ENCODE measurements at regions not wholly inside any gene's neighbourhood (a gene's known extent, or its start where the extent isn't known, plus 50 kb on each side); places are given as distances from the start of the nearest gene placed in this dataset.

- DNase-seq (no peak), ATAC-seq (ENCODE audit: poor library complexity) (no peak)
- intact Hi-C loops (cut with DNase I) = no loop called here
These were observed 165.5 kb downstream of the ZIC1 start for GRCh38 chr3:147574621-147575020.

- DNase-seq (no peak), ATAC-seq (ENCODE audit: poor library complexity) (no peak)
- intact Hi-C loops (cut with DNase I) = no loop called here
These were observed 166.2 kb downstream of the ZIC1 start for GRCh38 chr3:147575391-147575790.

- DNase-seq (no peak), ATAC-seq (ENCODE audit: poor library complexity) (no peak)
- intact Hi-C loops (cut with DNase I) = no loop called here
These were observed 173.5 kb downstream of the ZIC1 start for GRCh38 chr3:147582642-147583041.

- intact Hi-C loops (cut with DNase I) = no loop called here
- ATAC-seq (ENCODE audit: poor library complexity) (no peak), DNase-seq (no peak)
These were observed 179.9 kb downstream of the ZIC1 start for GRCh38 chr3:147589016-147589415.

GRCh38 chr3:147604136-147604535 is 195.0 kb downstream of the ZIC1 start:
- ATAC-seq (ENCODE audit: poor library complexity) = no peak
- intact Hi-C loops (cut with DNase I) = no loop called here
- DNase-seq = no peak

- intact Hi-C loops (cut with DNase I) = no loop called here
- no peak for ATAC-seq (ENCODE audit: poor library complexity)
- DNase-seq = no peak
These were observed 204.6 kb downstream of the ZIC1 start for GRCh38 chr3:147613725-147614124.

GRCh38 chr3:147614210-147614609 is 205.0 kb downstream of the ZIC1 start:
- no peak for ATAC-seq (ENCODE audit: poor library complexity)

GRCh38 chr3:147615035-147615434 is 205.9 kb downstream of the ZIC1 start:
- intact Hi-C loops (cut with DNase I) = no loop called here
- DNase-seq = no peak
- ATAC-seq (ENCODE audit: poor library complexity) = no peak

More at GRCh38 chr3:147614210-147614609, 205.0 kb downstream of the ZIC1 start:
- no peak for DNase-seq
- intact Hi-C loops (cut with DNase I) = no loop called here

GRCh38 chr3:147616998-147617619 is 207.9 kb downstream of the ZIC1 start:
- intact Hi-C loops (cut with DNase I) = no loop called here
- ATAC-seq (ENCODE audit: poor library complexity) (no peak), DNase-seq (no peak)

- ATAC-seq (ENCODE audit: poor library complexity) = no peak
- intact Hi-C loops (cut with DNase I) = no loop called here
These were observed 209.5 kb downstream of the ZIC1 start for GRCh38 chr3:147618691-147619090.

GRCh38 chr3:147619921-147620560 is 210.9 kb downstream of the ZIC1 start:
- intact Hi-C loops (cut with DNase I) = no loop called here
- ATAC-seq (ENCODE audit: poor library complexity) (no peak), DNase-seq (no peak)

More at GRCh38 chr3:147618691-147619090, 209.5 kb downstream of the ZIC1 start:
- no peak for DNase-seq

- intact Hi-C loops (cut with DNase I) = no loop called here
- DNase-seq (no peak), ATAC-seq (ENCODE audit: poor library complexity) (no peak)
These were observed 211.7 kb downstream of the ZIC1 start for GRCh38 chr3:147620906-147621305.

GRCh38 chr3:147630921-147631415 is 221.8 kb downstream of the ZIC1 start:
- intact Hi-C loops (cut with DNase I) = no loop called here

GRCh38 chr3:147640781-147641180 is 231.6 kb downstream of the ZIC1 start:
- intact Hi-C loops (cut with DNase I) = no loop called here
- ATAC-seq (ENCODE audit: poor library complexity) (no peak), DNase-seq (no peak)

More at GRCh38 chr3:147630921-147631415, 221.8 kb downstream of the ZIC1 start:
- DNase-seq (no peak), ATAC-seq (ENCODE audit: poor library complexity) (no peak)

- DNase-seq (no peak), ATAC-seq (ENCODE audit: poor library complexity) (no peak)
- intact Hi-C loops (cut with DNase I) = no loop called here
These were observed 236.6 kb downstream of the ZIC1 start for GRCh38 chr3:147645761-147646160.

GRCh38 chr3:147649475-147649874 is 240.3 kb downstream of the ZIC1 start:
- ATAC-seq (ENCODE audit: poor library complexity) (no peak), DNase-seq (no peak)
- intact Hi-C loops (cut with DNase I) = no loop called here

- ATAC-seq (ENCODE audit: poor library complexity) (peak; percentile 91), DNase-seq (peak; percentile 45)
- intact Hi-C loops (cut with DNase I) = no loop called here
These were observed 242.1 kb downstream of the ZIC1 start for GRCh38 chr3:147651107-147651778.

- DNase-seq (no peak), ATAC-seq (ENCODE audit: poor library complexity) (no peak)
- intact Hi-C loops (cut with DNase I) = no loop called here
These were observed 243.6 kb downstream of the ZIC1 start for GRCh38 chr3:147652651-147653366.

- peak; percentile 46 for ATAC-seq (ENCODE audit: poor library complexity)
- intact Hi-C loops (cut with DNase I) = no loop called here
- DNase-seq = no peak
These were observed 244.3 kb downstream of the ZIC1 start for GRCh38 chr3:147653367-147653923.
